GM06990 (cell line): ENCODE measurements at regions not wholly inside any gene's neighbourhood (a gene's known extent, or its start where the extent isn't known, plus 50 kb on each side); places are given as distances from the start of the nearest gene placed in this dataset.
"Not testable (repeated sequence)": the region's sequence is repeated elsewhere in the genome, so short reads cannot be mapped to it uniquely, and the experiment has no call there.

Experiments used
- DNase-seq: peaks from one replicate; pipeline ENCODE4 v3.0.0-alpha.2; 2011; ENCODE audit not compliant: insufficient read length; ENCODE audit errors: extremely low read depth
- H3K27me3 ChIP-seq: replicated peaks from 2 replicates; pipeline ENCODE4 v1.6.0; 2011; ENCODE audit warnings: low read length; ENCODE audit not compliant: control insufficient read depth, insufficient read depth
- H3K36me3 ChIP-seq: 2 replicates; pipeline ENCODE4 v1.5.1; 2011; ENCODE audit warnings: low read length; ENCODE audit not compliant: control insufficient read depth, insufficient read depth
- H3K4me3 ChIP-seq: replicated peaks from 2 replicates; pipeline ENCODE4 v1.5.1; 2011; ENCODE audit warnings: low read depth, mild to moderate bottlenecking, control low read depth, low read length
- CTCF ChIP-seq: IDR thresholded peaks from 2 replicates; pipeline ENCODE4 v1.5.1; 2011; ENCODE audit warnings: low read length, control low read depth, mild to moderate bottlenecking, inconsistent platforms; ENCODE audit not compliant: insufficient read depth, poor library complexity, severe bottlenecking

- Histone ChIP-seq H3K36me3 (no peaks in the 10 kb centered on the region), H3K27me3 (no peaks in the 10 kb centered on the region; the same call in 1 of the 2 replicates), H3K4me3 (no peak overlapping the region)
- TF ChIP-seq CTCF, result no peak
- no peak for DNase-seq
These were observed 96.2 kb downstream of the RGS2 start for GRCh38 chr1:192905049-192905448.

GRCh38 chr1:192906334-192906733, 97.5 kb downstream of the RGS2 start:
- Histone ChIP-seq H3K27me3 (no peaks in the 10 kb centered on the region; the same call in 1 of the 2 replicates), H3K36me3 (no peaks in the 10 kb centered on the region), H3K4me3 (no peak overlapping the region)
- no peak for TF ChIP-seq CTCF
- no peak for DNase-seq

- DNase-seq, result no peak
- H3K4me3 ChIP-seq, result no peak overlapping the region
- H3K27me3 ChIP-seq, result no peaks in the 10 kb centered on the region; the same call in 1 of the 2 replicates
These were observed 98.9 kb downstream of the RGS2 start for GRCh38 chr1:192907545-192908243.

GRCh38 chr1:192911896-192912656, 103.2 kb downstream of the RGS2 start:
- H3K27me3 ChIP-seq, H3K36me3 ChIP-seq, H3K4me3 ChIP-seq, DNase-seq: not testable (repeated sequence)

More at GRCh38 chr1:192907545-192908243, 98.9 kb downstream of the RGS2 start:
- no peaks in the 10 kb centered on the region for H3K36me3 ChIP-seq
- no peak for TF ChIP-seq CTCF

- Histone ChIP-seq H3K4me3 (no peak overlapping the region), H3K36me3 (no peaks in the 10 kb centered on the region), H3K27me3 (no peaks in the 10 kb centered on the region)
- no peak for TF ChIP-seq CTCF
- DNase-seq, result no peak
These were observed 104.8 kb downstream of the RGS2 start for GRCh38 chr1:192913683-192914082.

- Histone ChIP-seq H3K27me3 (no peaks in the 10 kb centered on the region), H3K4me3 (no peak overlapping the region), H3K36me3 (no peaks in the 10 kb centered on the region)
- TF ChIP-seq CTCF, result no peak
- no peak for DNase-seq
These were observed 105.3 kb downstream of the RGS2 start for GRCh38 chr1:192914092-192914491.
